ENCODE measurements at regions not wholly inside any gene's neighbourhood (a gene's known extent, or its start where the extent isn't known, plus 50 kb on each side); places are given as distances from the start of the nearest gene placed in this dataset.

GRCh38 chr2:226159875-226160479 lies 639.6 kb downstream of the IRS1 start (continued):
- TF ChIP-seq KDM3A (CRISPR knock-in tag; IDR thresholded peaks at IDR 0.05; ENCODE audit: low read depth) (peak; percentile 65; the same call in 1 of the 2 replicates), ZNF878 (CRISPR knock-in tag; IDR thresholded peaks at IDR 0.05) (peak; percentile 91; the same call in 1 of the 2 replicates), ZNF83 (CRISPR knock-in tag; IDR thresholded peaks at IDR 0.05; ENCODE audit: borderline replicate concordance) (no peak), ZNF30 (CRISPR knock-in tag; IDR thresholded peaks at IDR 0.05) (no peak), ZUFSP (CRISPR knock-in tag; IDR thresholded peaks at IDR 0.05; ENCODE audit: borderline replicate concordance) (no peak), ZBTB20 (CRISPR knock-in tag; IDR thresholded peaks at IDR 0.05; ENCODE audit: borderline replicate concordance, low read depth) (peak; percentile 89; the same call in 1 of the 2 replicates), ZNF850 (CRISPR knock-in tag; conservative IDR thresholded peaks at IDR 0.05) (no peak), NFIC (IDR thresholded peaks at IDR 0.05; ENCODE audit: low read length) (peak; percentile 100), ZBTB21 (CRISPR knock-in tag; IDR thresholded peaks at IDR 0.05) (no peak), ZFY (CRISPR knock-in tag; IDR thresholded peaks at IDR 0.05) (no peak), ZNF772 (CRISPR knock-in tag; IDR thresholded peaks at IDR 0.05) (no peak; the same call in 1 of the 2 replicates), THAP9 (CRISPR knock-in tag; IDR thresholded peaks at IDR 0.05; ENCODE audit: borderline replicate concordance) (no peak), ZBTB2 (CRISPR knock-in tag; IDR thresholded peaks at IDR 0.05; ENCODE audit: low read depth) (no peak), ZNF124 (CRISPR knock-in tag; IDR thresholded peaks at IDR 0.05) (peak; percentile 60; the same call in 1 of the 2 replicates), HNF4G (IDR thresholded peaks at IDR 0.05; ENCODE audit: borderline replicate concordance, low read depth, low read length) (peak; percentile 86), HNF4G (CRISPR knock-in tag; IDR thresholded peaks at IDR 0.05; ENCODE audit: borderline replicate concordance, low read depth) (peak; percentile 32; the same call in 1 of the 2 replicates), DZIP1 (CRISPR knock-in tag; IDR thresholded peaks at IDR 0.05) (no peak), ZFP37 (CRISPR knock-in tag; IDR thresholded peaks at IDR 0.05; ENCODE audit: borderline replicate concordance) (no peak), TEF (CRISPR knock-in tag; IDR thresholded peaks at IDR 0.05) (no peak), CAMTA2 (CRISPR knock-in tag; IDR thresholded peaks at IDR 0.05; ENCODE audit: borderline replicate concordance) (no peak)
